ENCODE measurements at regions not wholly inside any gene's neighbourhood (a gene's known extent, or its start where the extent isn't known, plus 50 kb on each side); places are given as distances from the start of the nearest gene placed in this dataset.

- Histone ChIP-seq H3K27ac (ENCODE audit: extremely low read depth, low read depth, low read length) (no peak overlapping the region), H3K4me2 (ENCODE audit: insufficient read depth, low read length) (no peak overlapping the region), H3K4me1 (replicated peaks in 1 of 2; ENCODE audit: control insufficient read depth in 2 of 2, insufficient read depth in 2 of 2, low read length in 2 of 2) (no peaks in the 10 kb centered on the region), H3K9me1 (ENCODE audit: control insufficient read depth, insufficient read depth, low read length) (no peaks in the 10 kb centered on the region), H4K20me1 (replicated peaks; ENCODE audit: control insufficient read depth, insufficient read depth, low read length) (no peaks in the 10 kb centered on the region), H3K36me3 (ENCODE audit: control insufficient read depth, insufficient read depth, low read length) (no peaks in the 10 kb centered on the region), H3K4me3 (no peak overlapping the region), H3K79me2 (ENCODE audit: control insufficient read depth, insufficient read depth, low read length) (no peaks in the 10 kb centered on the region), H2AFZ (ENCODE audit: low read depth, low read length) (no peak overlapping the region), H3K9ac (ENCODE audit: insufficient read depth in 1 of 2, low read depth in 2 of 2, low read length in 2 of 2) (no peak overlapping the region), H3K27me3 (ENCODE audit: control insufficient read depth in 2 of 2, insufficient read depth in 2 of 2, low read length in 2 of 2) (no peaks in the 10 kb centered on the region), H3K9me3 (replicated peaks; ENCODE audit: control insufficient read depth, insufficient read depth, low read depth, low read length) (0 out of 2 replicates have a peak, but pooled peaks cover 2% of the 10 kb centered on the region)
- ChIA-PET POLR2A (interaction anchor here (0.6 to 0.7 kb wide), 2 partner anchors 112 to 1850 kb away, joined by 3 to 4 read pairs; no protein-coding TSS in a partner anchor), CTCF (ENCODE audit: low intra/inter-chr PET ratio) (interaction anchor here (0.6 kb wide), 1 partner anchor 998 kb away, joined by 3 read pairs; no protein-coding TSS in a partner anchor)
- no TSS peak for BruUV-seq (replicated peaks)
- WGBS (ENCODE audit: insufficient coverage, low coverage, missing lambda C conversion rate) = 0% methylated on average over 3 of the region's 3 CpGs
- intact Hi-C loops (cut with micrococcal nuclease) (loop anchor here (5.0 kb wide), 2 partner anchors 147 to 1678 kb away; no protein-coding TSS in a partner anchor), in situ Hi-C loops (cut with MboI) (loop anchor here (25.0 kb wide), 1 partner anchor 1673 kb away; no protein-coding TSS in a partner anchor)
- 0 out of 2 replicates have a peak, but pooled peaks have one; percentile 1 for TF ChIP-seq NFE2L1 (tag; IDR thresholded peaks at IDR 0.05; ENCODE audit: borderline replicate concordance, low read depth)
- TF ChIP-seq ZNF140 (CRISPR knock-in tag; IDR thresholded peaks at IDR 0.05) = no peak
- no peak for FAIRE-seq
- ATAC-seq = no peak
- DNase-seq (ENCODE audit: extremely low read depth in 1 of 4, low spot score in 3 of 4) = no peak
These were observed 332.8 kb upstream of the MIR17HG start for GRCh38 chr13:91014696-91015095.

GRCh38 chr13:91017031-91017668 lies 330.3 kb upstream of the MIR17HG start:
- Histone ChIP-seq H3K27ac (ENCODE audit: extremely low read depth, low read depth, low read length) (no peak overlapping the region), H2AFZ (ENCODE audit: low read depth, low read length) (no peak overlapping the region), H3K9me3 (replicated peaks; ENCODE audit: control insufficient read depth, insufficient read depth, low read depth, low read length) (no peaks in the 10 kb centered on the region), H3K4me1 (replicated peaks in 1 of 2; ENCODE audit: control insufficient read depth in 2 of 2, insufficient read depth in 2 of 2, low read length in 2 of 2) (no peaks in the 10 kb centered on the region), H3K9ac (ENCODE audit: insufficient read depth in 1 of 2, low read depth in 2 of 2, low read length in 2 of 2) (no peak overlapping the region), H3K4me3 (no peak overlapping the region), H3K27me3 (ENCODE audit: control insufficient read depth in 2 of 2, insufficient read depth in 2 of 2, low read length in 2 of 2) (no peaks in the 10 kb centered on the region), H4K20me1 (replicated peaks; ENCODE audit: control insufficient read depth, insufficient read depth, low read length) (no peaks in the 10 kb centered on the region), H3K36me3 (ENCODE audit: control insufficient read depth, insufficient read depth, low read length) (no peaks in the 10 kb centered on the region), H3K9me1 (ENCODE audit: control insufficient read depth, insufficient read depth, low read length) (no peaks in the 10 kb centered on the region), H3K79me2 (ENCODE audit: control insufficient read depth, insufficient read depth, low read length) (no peaks in the 10 kb centered on the region), H3K4me2 (ENCODE audit: insufficient read depth, low read length) (no peak overlapping the region)
- peak; percentile 90 to 98 (median 94) for DNase-seq (ENCODE audit: extremely low read depth in 1 of 4, low spot score in 3 of 4)
- POLR2A ChIA-PET = interaction anchor here (1.6 kb wide), 1 partner anchor 210 kb away, joined by 3 read pairs; no protein-coding TSS in a partner anchor
- intact Hi-C loops (cut with micrococcal nuclease) = loop anchor here (5.0 kb wide), 2 partner anchors 150 to 1675 kb away; no protein-coding TSS in a partner anchor
- CTCF ChIA-PET (ENCODE audit: low intra/inter-chr PET ratio) = interaction anchor here (0.6 to 0.8 kb wide), 5 partner anchors 30 to 628 kb away, joined by 3 to 4 read pairs (median 3); no protein-coding TSS in a partner anchor
- BruUV-seq (replicated peaks) = no TSS peak
- peak; percentile 99 for ATAC-seq
- WGBS (ENCODE audit: insufficient coverage, low coverage, missing lambda C conversion rate) = 6% methylated on average over 2 of the region's 2 CpGs
- peak; percentile 88 for FAIRE-seq
- in situ Hi-C loops (cut with MboI) = loop anchor here (25.0 kb wide), 1 partner anchor 1670 kb away; no protein-coding TSS in a partner anchor
- TF ChIP-seq ZNF408 (CRISPR knock-in tag; IDR thresholded peaks at IDR 0.05; ENCODE audit: low read depth) = no peak
- TF ChIP-seq BHLHE40 (IDR thresholded peaks at IDR 0.05; ENCODE audit: low read length) = 0 out of 2 replicates have a peak, but pooled peaks have one; percentile 5
- TF ChIP-seq ZNF121 (CRISPR knock-in tag; conservative IDR thresholded peaks at IDR 0.05) = 0 out of 2 replicates have a peak, but pooled peaks have one; percentile 5
- TF ChIP-seq SIN3B (IDR thresholded peaks at IDR 0.05; ENCODE audit: low read depth) = 0 out of 2 replicates have a peak, but pooled peaks have one; percentile 5
- TF ChIP-seq KHSRP (IDR thresholded peaks at IDR 0.05) = no peak
- TF ChIP-seq SMC3 (conservative IDR thresholded peaks at IDR 0.05; ENCODE audit: insufficient read depth, low read depth, low read length) = peak; percentile 99
- 0 out of 2 replicates have a peak, but pooled peaks have one; percentile 8 for TF ChIP-seq ZNF655 (CRISPR knock-in tag; IDR thresholded peaks at IDR 0.05)
- no peak for TF ChIP-seq CEBPG (CRISPR knock-in tag; IDR thresholded peaks at IDR 0.05)
- peak in 1 of 2 experiments; percentile 87; a peak in 2 of 4 replicates for TF ChIP-seq CEBPG (tag; conservative IDR thresholded peaks at IDR 0.05 in 1 of 2, IDR thresholded peaks at IDR 0.05 in 1 of 2)
- TF ChIP-seq RCOR1 (IDR thresholded peaks at IDR 0.05; ENCODE audit: borderline replicate concordance in 1 of 2, low read depth in 2 of 2, low read length in 2 of 2) = peak in 1 of 2 experiments; percentile 39; a peak in 1 of 4 replicates
- TF ChIP-seq CSDE1 (IDR thresholded peaks at IDR 0.05) = 0 out of 4 replicates have a peak, but pooled peaks of 1 of the 2 experiments have one; percentile 12
- TF ChIP-seq MYNN (IDR thresholded peaks at IDR 0.05) = peak; percentile 76
- no peak for TF ChIP-seq MYNN (CRISPR knock-in tag; IDR thresholded peaks at IDR 0.05)

Data from K562 (cell line).